ENCODE measurements at regions not wholly inside any gene's neighbourhood (a gene's known extent, or its start where the extent isn't known, plus 50 kb on each side); places are given as distances from the start of the nearest gene placed in this dataset.

GRCh38 chr12:58238411-58238810 lies 297.0 kb downstream of the ATP23 start:
- TF ChIP-seq CTCF (IDR thresholded peaks at IDR 0.05) (no peak), POLR2A (IDR thresholded peaks at IDR 0.05) (no peak)
